ENCODE measurements at regions not wholly inside any gene's neighbourhood (a gene's known extent, or its start where the extent isn't known, plus 50 kb on each side); places are given as distances from the start of the nearest gene placed in this dataset.

DNA sequence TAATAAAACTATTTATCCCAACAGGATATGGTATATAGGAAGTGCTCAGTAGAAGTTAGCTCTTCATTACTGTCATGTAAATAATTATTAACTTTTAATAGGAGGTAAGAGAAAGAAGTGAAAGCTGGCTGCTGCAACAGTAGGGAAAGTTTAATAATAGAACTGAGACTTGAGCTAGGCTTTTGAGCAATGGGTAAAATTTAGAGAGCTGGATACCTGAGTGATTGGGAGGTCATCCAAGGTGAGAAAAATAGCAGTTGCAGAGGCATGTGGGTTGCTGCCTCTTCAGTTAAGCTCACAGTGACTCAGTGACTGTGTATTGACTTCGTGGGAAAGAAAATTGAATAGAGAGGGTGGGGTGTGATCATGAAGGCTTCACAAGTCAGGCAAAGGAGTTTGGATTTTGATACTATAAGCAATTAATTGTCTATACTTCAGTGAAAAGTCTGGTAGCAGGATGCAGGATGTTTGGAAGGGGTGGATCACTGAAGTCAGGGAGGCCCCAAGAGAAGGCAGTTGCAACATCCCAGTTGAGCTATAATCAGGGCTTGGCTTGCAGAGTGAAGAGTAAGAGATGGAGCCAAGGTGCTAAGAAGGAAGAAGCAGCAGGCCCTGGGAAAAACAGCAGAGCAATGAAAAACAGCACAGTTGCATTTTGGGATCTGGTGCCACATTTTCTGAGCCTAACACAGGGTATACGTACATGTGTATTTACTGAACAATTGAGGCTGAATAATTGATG is 172.0 kb upstream of the FRMD6 start:
- DNase-seq = no peak

DNA sequence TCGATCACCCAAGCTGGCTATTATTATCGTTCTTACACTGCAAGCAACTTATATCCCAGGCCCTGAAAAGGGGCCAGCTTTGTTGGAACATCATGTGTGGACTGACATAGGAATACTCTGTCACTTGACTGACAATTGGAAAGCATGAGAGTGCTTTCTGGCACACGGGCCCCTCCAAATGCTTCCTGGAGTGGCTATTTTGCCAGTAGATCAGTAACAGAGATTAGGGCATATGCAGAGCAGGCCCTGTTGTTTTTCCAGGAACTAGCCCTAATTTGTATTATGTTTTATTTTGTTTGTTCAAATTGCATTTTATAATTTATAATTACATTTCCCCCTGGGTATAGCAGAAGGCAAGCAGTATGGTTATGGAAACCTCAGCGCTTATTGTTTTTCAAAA is 170.1 kb upstream of the FRMD6 start:
- no peak for DNase-seq

DNA sequence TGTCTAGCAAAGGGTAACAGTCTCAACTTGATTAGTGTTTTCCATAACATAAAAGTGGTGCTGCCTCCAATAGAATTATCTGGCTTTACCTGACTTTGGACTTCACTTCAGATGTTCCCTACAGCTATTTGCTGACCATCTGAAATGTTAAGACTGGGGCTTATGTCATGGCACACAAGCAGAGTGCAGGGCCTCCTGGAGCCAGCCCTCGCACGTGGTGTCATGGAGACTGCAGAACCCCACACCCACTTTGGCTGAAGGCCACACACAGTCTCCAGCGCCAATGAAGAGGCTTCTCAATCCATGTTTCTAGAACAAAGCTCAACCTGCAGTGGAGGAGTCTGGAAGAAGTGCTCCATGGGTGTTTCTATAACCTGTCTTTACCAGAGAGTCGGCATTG is 169.6 kb upstream of the FRMD6 start:
- no peak for DNase-seq

DNA sequence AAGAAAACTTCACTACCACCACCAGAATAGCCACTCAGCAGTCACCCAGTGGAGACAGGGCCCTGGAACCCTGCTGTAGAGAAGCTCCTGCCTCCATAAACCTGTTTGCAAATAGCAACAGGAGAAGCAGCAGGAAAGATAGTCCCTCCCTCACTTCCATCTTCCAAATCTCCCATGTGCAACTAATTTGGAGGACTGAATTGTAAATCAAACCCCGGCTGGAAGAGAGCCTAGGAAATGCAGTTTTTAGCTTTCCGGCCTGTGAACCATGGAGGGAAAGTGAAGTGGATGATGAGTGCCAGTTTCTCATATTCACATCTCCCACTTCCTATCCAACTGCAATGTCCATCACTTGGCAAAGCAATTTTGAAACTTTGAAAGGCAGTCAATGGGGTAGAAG is 167.2 kb upstream of the FRMD6 start:
- DNase-seq = no peak

DNA sequence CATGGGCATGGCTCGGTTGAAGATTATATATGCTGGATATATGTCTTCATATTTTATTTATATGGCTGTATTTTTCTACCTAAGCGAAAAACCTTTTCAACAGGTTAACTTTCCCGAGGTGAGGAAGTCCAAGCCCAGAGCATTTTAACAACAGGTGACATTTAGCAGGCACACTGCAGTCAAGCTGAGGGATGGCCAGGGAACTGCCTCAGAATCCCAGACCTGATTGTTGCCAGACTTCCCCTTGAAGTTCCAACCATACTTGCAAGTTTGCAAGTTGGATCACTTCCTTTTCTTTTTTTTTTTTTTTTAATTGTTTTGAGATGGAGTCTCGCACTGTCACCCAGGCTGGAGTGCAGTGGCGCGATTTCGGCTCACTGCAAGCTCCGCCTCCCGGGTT is 166.0 kb upstream of the FRMD6 start:
- DNase-seq = no peak

DNA sequence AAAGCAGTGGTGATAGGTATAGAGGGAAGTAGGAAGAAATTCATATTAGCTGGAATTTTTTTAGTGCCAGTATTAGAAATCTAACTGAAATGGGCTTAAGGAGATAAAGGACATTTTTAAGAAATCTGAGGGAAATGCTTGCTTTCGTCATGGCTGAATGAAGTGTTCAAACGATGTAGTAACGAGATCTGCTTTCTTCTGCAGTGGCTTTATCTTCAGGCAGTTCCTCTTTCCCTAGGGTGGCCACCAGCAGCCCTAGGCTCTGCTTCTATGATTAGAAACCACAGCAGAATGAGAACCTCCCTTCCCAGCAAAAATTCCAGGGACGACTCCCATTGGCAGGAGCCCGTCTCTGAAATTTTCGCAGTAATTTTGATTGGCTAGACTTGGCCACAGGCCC is 163.9 kb upstream of the FRMD6 start:
- no peak for DNase-seq

DNA sequence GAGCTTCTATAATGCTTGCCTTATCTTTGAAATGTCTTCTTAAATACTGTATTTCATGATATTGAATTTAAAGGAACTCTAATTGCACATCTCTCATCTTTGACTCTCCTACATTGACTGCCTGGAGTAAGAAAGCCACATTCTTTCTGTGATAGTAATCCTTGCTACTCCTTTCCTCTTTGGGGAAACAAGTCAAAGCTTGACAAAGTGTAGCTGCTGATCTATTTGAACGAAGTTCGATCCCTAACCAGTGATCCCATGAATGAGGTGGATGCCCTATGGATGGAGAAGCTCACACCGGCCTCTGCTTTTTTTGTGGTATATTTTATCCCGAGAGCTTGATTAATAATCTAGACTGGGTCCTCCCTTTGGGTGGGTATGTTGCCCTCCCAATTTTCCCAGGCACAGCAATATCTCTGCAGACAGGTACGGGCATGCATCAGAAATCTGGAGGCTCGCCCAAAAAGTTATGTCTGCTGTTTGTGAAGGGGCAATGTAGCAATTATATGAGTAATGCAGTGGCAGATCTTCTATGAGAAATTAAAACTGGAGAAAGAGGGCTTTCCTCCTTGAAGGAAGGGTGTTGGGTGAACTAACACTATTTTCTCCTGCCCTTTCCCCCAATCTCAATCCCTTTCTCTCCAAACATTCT is 163.0 kb upstream of the FRMD6 start:
- DNase-seq = no peak

DNA sequence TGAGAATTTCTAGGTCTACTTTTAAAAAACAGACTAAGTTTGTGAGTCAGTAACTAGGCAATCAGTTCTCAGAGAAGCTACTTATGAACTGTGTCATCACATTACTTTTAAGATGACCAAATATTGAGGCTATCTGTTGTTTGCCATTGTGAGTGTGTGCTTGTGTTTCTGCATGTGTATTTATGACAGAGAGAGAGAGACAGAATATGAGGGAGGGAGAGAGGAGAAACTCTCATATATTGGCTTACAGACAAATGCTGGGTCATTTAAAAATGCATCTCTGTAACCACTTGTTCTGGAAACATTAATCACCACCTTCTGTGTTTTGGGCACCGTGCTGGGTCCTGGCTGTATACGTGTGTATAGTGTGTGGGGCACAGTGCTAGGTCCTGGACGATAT is 161.5 kb upstream of the FRMD6 start:
- DNase-seq = no peak

DNA sequence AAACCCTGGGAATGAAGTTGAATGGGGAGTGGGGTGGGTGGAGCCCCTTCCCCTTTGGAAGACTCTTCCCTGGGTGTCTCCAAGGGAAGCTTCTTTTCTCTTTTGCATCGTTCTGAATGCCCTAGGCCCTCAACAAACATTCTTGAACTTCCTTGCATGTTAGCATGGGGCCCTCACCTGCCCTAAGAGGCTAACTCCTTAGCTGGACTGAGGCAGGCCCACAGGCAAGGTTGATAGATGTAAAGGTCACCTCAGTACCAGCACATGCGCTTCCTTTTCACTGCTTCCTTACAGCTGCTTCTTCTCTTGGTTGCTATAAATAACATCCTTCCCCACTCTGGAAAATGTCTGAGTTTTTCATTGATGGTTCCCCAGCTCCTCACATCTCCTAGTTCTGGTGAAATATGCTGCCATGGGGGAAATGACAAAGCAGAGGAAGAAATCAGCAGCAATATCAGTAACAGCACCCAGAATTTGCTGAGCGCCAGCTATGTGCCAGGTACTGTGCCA is 160.6 kb upstream of the FRMD6 start:
- DNase-seq = no peak

DNA sequence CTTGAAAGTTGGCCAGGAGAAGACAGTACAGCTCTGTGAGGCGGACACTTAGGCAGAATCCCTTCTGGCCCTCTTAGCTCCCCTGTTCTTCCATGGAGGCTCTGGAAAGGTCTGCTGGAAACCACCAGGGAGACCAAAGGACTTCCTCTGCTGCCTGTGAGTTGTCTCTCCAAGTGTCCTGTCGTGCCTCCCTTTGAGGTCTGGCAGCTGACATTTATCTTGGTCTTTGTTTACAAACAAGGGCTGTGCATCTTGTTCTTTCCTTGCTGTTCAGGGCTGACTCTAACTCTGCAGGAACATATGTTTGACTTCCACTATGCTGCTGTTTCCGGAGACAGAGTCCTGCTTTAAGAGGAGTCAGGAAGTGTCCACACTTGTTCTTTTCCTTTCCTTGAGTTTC is 159.9 kb upstream of the FRMD6 start:
- no peak for DNase-seq

DNA sequence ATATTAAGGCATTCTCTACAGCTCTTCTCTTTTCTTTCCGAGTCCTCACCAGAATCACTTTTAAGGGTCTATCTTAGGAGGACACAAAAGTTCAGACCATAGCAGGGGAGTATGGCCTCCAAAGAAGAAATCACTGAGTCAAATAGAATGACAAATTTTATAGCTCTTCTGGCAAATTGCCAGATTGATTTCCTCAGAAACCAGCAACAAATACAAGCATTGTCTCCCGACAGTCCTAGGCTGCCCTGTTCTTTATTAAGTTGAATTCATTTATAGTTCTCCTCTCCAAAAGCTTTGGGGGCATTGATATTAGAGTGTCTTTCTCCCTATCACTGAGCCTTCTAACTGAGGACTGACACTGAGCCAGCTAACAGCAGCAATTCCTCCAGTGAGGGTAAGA is 156.4 kb upstream of the FRMD6 start:
- no peak for DNase-seq

DNA sequence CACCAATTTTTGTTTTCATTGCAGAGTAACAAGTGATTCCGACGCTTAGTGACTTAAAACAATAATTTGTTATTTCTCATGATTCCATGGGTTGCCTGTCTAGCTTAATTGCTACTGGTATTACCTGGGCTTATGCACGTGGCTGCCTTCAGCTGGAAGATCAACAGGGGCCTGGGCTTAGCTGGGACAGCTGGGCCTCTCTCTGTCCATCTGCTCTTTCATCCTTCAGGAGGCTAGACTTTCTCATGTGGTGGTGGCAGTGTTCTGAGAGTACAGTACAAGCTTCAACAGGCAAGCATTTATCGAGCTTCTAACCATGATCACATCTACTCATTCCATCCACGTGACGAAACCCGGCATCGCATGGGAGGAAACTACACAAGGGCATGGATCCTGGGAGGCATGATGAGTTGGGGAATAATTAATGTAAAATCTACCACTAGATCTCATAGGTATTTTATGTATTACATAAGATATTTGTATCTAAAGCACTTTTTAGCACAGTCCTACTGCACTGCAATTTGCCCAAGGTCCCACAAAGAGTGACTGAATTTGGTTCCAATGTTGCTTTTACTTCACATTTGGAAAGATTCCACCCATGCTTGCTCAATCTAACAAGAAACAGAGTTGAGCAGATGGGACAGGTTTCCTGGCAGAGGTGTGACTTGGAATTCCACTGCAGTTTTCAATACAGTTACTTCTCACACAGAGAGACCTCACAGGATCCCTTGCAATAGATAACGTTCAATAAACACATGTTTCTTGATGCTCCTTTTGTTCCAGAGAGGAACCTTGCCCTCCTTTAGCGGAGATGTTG is 153.1 kb upstream of the FRMD6 start:
- no peak for DNase-seq

DNA sequence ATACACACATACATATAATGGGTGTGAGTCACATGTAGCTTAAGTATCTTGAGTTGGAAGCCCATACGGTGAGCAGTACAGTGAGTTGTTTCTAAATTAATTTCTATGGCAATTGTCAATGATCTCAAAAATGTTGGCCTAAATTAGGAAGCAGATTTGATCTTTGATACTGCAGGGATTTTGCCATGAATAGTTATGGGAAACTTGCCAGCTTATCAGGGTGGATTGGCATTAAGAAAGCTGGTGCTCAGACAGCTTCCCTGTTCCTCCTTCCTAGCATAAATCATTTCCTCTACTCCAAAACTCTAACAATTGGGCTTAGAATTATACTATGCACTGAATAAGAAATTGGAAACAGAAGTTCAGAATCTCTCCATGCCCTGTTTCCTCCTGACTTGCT is 150.9 kb upstream of the FRMD6 start:
- DNase-seq = no peak

DNA sequence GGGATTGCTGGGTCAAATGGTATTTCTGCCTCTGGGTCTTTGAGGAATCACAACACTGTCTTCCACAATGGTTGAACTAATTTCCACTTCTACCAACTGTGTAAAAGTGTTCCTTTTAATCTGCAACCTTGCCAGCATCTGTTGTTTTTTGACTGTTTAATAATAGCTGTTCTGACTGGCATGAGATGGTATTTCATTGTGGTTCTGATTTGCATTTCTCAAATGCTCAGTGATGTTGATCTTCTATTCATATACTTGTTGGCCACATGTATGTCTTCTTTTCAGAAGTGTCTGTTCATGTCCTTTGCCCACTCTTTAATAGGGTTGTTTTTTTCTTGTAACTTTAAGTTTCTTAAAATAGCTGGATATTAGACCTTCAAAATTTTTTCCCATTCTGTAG is 150.0 kb upstream of the FRMD6 start:
- no peak for DNase-seq

DNA sequence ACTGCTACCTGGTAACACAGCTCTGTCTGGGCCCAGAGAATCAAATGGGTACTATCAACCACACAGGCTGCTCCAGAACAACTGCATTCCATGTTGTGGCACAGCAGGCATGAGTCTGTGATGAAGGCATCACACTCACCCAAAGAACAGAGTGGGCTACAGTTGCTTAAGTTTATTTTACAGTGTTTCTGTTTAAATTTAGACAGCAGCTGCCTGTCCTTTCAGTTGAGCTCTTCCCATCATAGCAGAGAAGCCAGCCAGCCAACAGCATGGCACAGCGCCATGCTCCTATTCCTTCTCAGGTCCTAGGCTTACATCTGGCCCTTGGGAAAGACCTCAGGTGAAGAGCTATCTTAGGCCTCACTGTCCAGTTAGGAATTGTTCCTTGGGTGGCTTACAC is 147.0 kb upstream of the FRMD6 start:
- DNase-seq = no peak

DNA sequence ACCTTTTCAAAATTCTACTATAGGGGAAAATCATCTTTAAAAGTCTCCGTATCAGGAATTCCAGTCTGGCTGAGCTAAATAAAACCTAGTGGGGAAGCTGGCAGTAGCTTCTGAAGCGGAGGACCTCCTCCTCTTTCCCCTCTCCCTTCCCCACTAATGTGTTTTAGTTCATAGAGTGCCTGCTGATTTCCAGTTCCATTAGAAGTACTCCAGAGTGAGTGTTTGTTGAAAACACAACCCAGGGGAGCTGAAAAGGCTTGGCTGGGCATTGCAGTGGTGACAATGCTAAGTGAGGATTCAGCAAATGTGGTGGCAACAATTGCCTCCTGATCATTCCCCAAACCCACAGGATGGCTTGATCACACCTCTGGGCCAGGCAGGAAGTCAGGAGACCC is 144.2 kb upstream of the FRMD6 start:
- DNase-seq = no peak

DNA sequence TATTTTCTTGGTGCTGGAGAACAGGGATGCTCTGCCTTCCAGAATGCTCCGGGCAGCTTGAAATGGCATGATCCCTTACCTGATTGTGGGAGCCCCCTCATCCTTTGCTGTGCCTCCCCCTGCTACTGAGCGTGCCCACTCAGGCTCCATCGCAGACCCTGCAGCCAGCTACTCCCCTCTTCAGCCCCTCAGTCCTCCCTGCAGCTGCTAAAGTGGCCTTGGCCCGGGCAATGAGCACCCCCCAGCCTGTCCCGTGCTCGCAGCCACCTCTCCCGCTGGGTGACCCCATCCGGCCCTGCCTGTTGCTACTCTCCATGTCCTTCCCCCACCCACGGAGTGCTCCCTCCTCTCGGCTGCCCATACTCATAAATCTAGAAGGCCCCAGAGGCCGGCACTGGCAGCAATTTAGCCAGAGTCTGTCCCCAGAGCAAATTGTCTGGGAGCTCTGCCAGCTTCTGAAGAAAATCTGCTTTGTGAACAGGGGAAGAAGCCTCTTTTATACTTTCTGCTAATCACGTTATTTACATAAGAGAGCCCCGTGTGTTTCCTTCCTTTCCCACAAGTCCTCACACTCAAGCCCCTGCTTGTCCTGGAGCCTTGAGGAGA is 143.7 kb upstream of the FRMD6 start:
- DNase-seq = no peak

DNA sequence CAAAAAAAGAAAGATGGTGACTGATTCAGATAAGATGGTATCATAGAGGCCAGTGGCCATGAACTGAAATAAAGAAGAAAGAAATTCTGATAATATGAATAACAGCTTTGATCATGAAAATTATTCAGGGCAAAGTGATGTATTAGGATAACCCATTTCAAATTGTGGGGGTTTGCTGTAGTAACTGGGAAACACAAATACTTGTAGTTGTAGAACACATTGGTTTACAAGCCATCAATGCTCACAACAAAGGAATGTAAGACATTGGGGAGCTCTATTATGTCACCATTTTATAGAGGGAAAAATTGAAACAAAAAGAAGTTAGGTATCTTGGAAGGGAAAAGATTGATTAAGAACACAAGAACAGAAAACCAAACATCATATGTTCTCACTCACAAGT is 140.4 kb upstream of the FRMD6 start:
- DNase-seq = no peak

DNA sequence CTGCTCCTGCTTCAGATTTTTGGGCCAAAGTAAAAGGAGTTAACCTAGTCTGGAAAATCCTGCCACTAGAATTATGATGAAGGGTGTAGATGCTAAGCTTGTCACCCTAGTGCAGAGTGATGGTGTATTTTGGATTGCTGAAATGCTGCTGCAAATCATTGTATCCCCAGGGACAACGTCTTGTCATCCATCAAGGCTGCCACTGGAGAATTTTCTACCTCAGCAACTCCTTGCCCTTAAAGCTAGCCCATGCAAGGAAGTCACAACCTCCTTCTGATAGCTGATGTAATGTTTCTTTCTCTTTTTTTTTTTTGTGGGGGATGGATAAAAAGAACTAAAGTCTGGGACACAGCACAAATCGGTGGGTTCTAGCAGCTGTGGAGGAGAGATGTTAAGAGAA is 139.4 kb upstream of the FRMD6 start:
- DNase-seq = no peak

DNA sequence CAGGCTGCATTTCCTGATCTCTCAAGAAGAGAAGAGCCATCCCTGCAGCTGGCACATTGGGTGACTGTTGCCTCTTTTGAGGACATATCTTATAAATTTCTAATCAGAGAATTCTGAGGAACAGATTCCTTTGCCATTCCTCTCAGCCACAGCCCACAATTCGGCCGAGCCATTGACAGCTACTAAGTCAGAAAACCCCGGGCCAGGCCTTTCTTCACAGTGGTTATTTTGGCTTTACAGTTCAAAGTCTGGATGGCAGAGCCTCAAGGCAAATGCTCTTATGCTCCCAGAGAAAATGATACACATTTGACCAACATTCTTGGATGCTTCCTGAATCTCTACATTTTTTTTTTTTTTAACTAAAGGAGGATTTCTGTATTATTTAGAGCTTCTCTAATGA is 138.4 kb upstream of the FRMD6 start:
- DNase-seq = no peak

DNA sequence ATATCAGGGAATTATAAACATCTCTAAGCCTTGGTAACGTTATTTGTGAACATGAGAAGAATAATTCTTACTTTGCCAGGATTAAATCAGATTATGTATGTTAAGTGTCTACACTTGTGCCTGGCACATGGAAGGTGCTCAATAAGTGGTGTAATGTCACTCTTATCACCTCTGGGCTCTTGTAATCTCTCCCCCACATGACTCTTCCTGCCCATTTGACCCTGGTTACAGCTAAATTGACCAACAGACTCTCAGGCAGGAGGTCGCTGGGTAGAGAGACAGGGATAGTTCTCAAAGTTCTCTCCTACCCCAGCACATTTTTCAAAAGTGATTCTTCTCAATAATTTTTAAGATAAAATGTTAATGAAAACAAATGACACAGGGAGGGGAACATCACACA is 137.8 kb upstream of the FRMD6 start:
- DNase-seq = no peak

DNA sequence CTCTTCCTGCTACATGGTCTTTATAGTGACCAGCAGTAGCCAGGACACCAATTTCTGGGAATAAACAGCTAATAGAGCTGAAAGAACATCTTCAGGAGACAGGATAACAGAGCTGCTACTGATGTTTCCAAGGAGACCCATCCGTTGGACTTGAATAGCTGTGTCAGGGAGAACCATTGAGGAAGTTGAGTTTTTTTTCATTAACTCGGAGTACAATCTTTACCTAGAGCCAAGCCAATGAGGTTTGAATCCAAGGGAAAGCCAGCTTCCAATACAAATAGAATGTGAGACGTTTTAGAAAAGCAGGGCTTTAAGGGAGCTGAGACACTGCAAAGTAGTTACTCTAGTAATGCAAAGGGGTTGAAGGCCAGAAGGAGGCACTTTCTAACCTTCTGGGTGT is 136.1 kb upstream of the FRMD6 start:
- no peak for DNase-seq

DNA sequence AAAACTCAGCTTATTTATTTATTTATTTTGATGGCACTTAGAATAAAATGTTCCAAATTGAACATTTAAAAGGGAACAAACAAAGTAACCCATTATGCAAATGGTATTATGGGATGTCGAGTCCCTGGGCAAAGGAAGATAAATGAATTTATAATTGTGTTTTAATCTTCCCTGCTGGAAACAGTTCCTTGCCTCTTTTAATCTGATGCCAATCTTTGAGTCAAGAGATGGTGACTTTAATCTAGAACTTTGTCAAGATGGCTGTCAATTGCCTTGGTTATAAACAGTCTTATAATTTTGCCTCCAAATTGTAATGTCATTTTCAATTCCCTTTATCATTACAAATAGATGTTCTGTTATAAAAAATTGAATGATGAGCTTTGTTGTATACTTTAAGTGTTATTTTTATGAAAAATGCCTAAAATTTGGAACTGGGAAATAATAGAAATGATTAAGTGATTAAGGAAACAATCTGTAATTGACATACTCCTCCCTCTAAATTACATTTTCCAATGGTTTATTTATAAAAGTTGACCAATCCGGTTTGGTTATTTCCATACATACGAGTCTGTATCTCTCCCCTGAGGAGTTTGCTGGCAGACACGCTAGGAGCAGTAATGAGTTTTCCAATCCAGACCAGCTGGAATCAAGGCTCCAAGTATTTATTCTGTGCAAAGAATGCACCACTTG is 134.9 kb upstream of the FRMD6 start:
- no peak for DNase-seq

All from activated naive CD4-positive, alpha-beta T cell treated with anti-CD3 and anti-CD28 coated beads, Interleukin-2, amount 50 U/mL, for 16 hours (primary cell).